Smooth muscle cell (in vitro differentiated cells): ENCODE measurements at regions not wholly inside any gene's neighbourhood (a gene's known extent, or its start where the extent isn't known, plus 50 kb on each side); places are given as distances from the start of the nearest gene placed in this dataset.
A peak's percentile ranks its signal among the peaks of the same experiment; 100 is the strongest.

Experiments
- DNase-seq: peaks from one replicate; lab custom pipeline; 2025; ENCODE audit not compliant: unreplicated experiment; lab: John Stamatoyannopoulos, UW
- H2AFZ ChIP-seq: fragments of 200-600 bp; sonication (generic); 2 replicates; pipeline ENCODE4 v1.6.0; 2016; ENCODE audit warnings: antibody characterized with exemption, low read depth, mild to moderate bottlenecking
- H3F3A ChIP-seq: fragments of 200-600 bp; sonication (generic); 2 replicates; pipeline ENCODE4 v1.6.0; 2017; ENCODE audit warnings: antibody characterized with exemption, low read depth
- H3K27ac ChIP-seq: fragments of 200-600 bp; sonication (generic); 2 replicates; pipeline ENCODE4 v1.5.1; 2016; ENCODE audit warnings: low read depth, mild to moderate bottlenecking
- H3K27me3 ChIP-seq: fragments of 200-600 bp; sonication (generic); 2 replicates; pipeline ENCODE4 v1.6.1; 2016; ENCODE audit warnings: low read depth, mild to moderate bottlenecking
- H3K36me3 ChIP-seq: fragments of 200-600 bp; sonication (generic); 2 replicates; pipeline ENCODE4 v1.5.1; 2016; ENCODE audit warnings: low read depth
- H3K4me1 ChIP-seq: fragments of 200-600 bp; sonication (generic); 2 replicates; pipeline ENCODE4 v1.5.1; 2016; ENCODE audit warnings: low read depth
- H3K4me2 ChIP-seq: fragments of 200-600 bp; sonication (generic); 2 replicates; pipeline ENCODE4 v1.6.0; 2016; ENCODE audit warnings: mild to moderate bottlenecking
- H3K4me3 ChIP-seq: fragments of 200-600 bp; sonication (generic); 2 replicates; pipeline ENCODE4 v1.5.1; 2016; ENCODE audit warnings: mild to moderate bottlenecking
- H3K79me2 ChIP-seq: fragments of 200-600 bp; sonication (generic); 2 replicates; pipeline ENCODE4 v1.6.0; 2016; ENCODE audit warnings: low read depth, mild to moderate bottlenecking
- H3K9ac ChIP-seq: fragments of 200-600 bp; sonication (generic); 2 replicates; pipeline ENCODE4 v1.6.0; 2016; ENCODE audit warnings: low read depth
- H3K9me3 ChIP-seq: fragments of 200-600 bp; sonication (generic); replicated peaks from 2 replicates; pipeline ENCODE4 v1.5.1; 2016; ENCODE audit warnings: low read depth
- H4K20me1 ChIP-seq: fragments of 200-600 bp; sonication (generic); 2 replicates; pipeline ENCODE4 v1.6.0; 2016; ENCODE audit warnings: low read depth
- CTCF ChIP-seq: fragments of 200-600 bp; sonication (generic); IDR thresholded peaks from 2 replicates; pipeline ENCODE4 v1.5.1; 2017; ENCODE audit warnings: borderline replicate concordance, mild to moderate bottlenecking, antibody characterized with exemption; ENCODE audit not compliant: insufficient read depth, poor library complexity, severe bottlenecking
- WGBS: methylation state at CpG from one replicate; pipeline ENCODE4 v1.1.7; 2016; ENCODE audit warnings: low lambda C conversion rate; 5-methylcytosine and 5-hydroxymethylcytosine counted together

DNA sequence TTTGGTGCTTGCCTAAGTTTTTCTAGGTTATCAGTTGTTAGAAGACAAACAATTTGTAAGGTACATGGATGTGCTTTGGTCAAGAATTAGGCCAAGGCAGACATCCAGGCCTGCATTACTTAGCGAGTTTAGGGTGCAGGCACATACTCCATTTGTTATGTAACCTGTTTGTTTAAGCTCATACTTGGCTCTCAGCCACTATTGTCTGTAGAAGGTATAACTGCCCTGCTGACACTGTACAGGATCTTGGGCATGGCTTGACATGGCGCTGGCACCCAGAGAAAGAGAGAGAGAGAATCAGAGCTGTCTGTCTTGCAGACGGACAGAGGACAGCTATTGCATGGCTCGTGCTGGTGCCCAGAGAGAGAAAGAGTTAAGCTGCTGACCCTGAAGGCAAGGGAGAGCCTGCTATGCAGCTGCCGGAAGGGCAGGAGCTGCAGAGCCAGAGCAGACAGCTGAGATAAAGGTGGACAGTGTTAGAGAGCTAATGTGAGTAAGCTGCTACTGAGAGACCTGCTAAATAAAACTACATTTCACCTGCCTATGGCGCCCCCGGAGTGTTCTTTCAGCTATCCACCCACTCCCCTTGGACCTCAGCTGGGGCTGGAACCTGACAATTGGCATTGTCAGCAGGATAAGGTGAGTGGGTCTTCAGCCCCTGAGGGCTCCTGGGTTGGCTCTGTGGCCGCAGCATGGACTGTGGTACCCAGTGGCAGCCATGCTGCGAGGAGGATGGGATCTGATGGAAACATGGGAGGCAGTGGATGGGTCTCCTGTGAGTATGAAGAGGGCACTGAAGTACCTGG, 120.9 kb upstream of the TMEM106B start:
- no peaks in the 10 kb centered on the region for H3K36me3 ChIP-seq
- H3K9me3 ChIP-seq: no peaks in the 10 kb centered on the region
- no peak overlapping the region for H3K9ac ChIP-seq
- 86% methylated on average over 9 of the region's 9 CpGs for WGBS
- H3K79me2 ChIP-seq: no peaks in the 10 kb centered on the region
- H3K4me2 ChIP-seq: no peak overlapping the region
- H3K27me3 ChIP-seq: no peaks in the 10 kb centered on the region
- no peak for TF ChIP-seq CTCF
- no peak for DNase-seq
- no peaks in the 10 kb centered on the region for H3K4me1 ChIP-seq
- H3K27ac ChIP-seq: no peak overlapping the region
- no peak overlapping the region for H3K4me3 ChIP-seq
- H3F3A ChIP-seq: no peaks in the 10 kb centered on the region
- no peak overlapping the region for H2AFZ ChIP-seq
- no peaks in the 10 kb centered on the region for H4K20me1 ChIP-seq

DNA sequence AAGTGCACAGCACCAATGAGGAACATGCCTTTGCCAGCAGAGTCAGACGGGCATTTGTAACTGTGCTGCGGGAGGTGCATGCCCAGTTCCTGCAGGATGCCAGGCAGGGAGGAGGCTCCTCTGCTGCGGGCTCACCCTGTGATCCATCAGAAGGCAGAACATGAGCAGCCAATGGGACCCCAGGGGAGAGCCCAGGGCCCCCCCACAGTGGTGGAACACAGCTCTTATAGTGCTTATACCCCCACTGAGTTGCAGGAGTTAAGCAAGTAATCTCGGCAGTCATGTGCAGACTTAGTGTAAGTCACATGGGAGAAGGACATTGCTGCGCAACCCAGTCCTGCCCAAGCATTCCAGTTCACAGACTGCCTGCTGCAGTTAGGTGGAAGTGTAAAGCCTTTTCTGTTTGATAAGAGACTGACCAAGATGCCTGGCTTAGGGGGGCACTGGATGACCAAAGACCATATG, 120.3 kb upstream of the TMEM106B start:
- DNase-seq: no peak
- WGBS: 81% methylated on average over 5 of the region's 5 CpGs
- H3K4me2 ChIP-seq: no peak overlapping the region

GRCh38 chr7:12091231-12091630, 119.9 kb upstream of the TMEM106B start:
- Histone ChIP-seq H3K4me3 (peak overlapping the region; percentile 19), H2AFZ (peak overlapping the region; percentile 20), H3F3A (no peaks in the 10 kb centered on the region), H3K4me1 (no peaks in the 10 kb centered on the region), H3K4me2 (no peak overlapping the region), H3K27ac (no peak overlapping the region), H3K79me2 (no peaks in the 10 kb centered on the region), H3K9me3 (no peaks in the 10 kb centered on the region), H3K27me3 (no peaks in the 10 kb centered on the region), H3K36me3 (no peaks in the 10 kb centered on the region), H3K9ac (no peak overlapping the region), H4K20me1 (no peaks in the 10 kb centered on the region)
- TF ChIP-seq CTCF: no peak
- no peak for DNase-seq
- WGBS: 82% methylated on average over 4 of the region's 4 CpGs

More for the DNA sequence above, 120.3 kb upstream of the TMEM106B start:
- Histone ChIP-seq H2AFZ (peak overlapping the region; percentile 20), H3K4me1 (no peaks in the 10 kb centered on the region), H3K27ac (no peak overlapping the region), H3K9me3 (no peaks in the 10 kb centered on the region), H3K27me3 (no peaks in the 10 kb centered on the region), H4K20me1 (no peaks in the 10 kb centered on the region), H3K4me3 (peak overlapping the region; percentile 19), H3K36me3 (no peaks in the 10 kb centered on the region), H3K9ac (no peak overlapping the region), H3F3A (no peaks in the 10 kb centered on the region), H3K79me2 (no peaks in the 10 kb centered on the region)
- no peak for TF ChIP-seq CTCF

- Histone ChIP-seq H3K27ac (no peak overlapping the region), H3K9me3 (no peaks in the 10 kb centered on the region), H3K4me2 (no peak overlapping the region), H3K4me3 (no peak overlapping the region), H4K20me1 (no peaks in the 10 kb centered on the region), H3K4me1 (no peaks in the 10 kb centered on the region), H3K79me2 (no peaks in the 10 kb centered on the region), H2AFZ (no peak overlapping the region), H3F3A (no peaks in the 10 kb centered on the region), H3K36me3 (no peaks in the 10 kb centered on the region), H3K9ac (no peak overlapping the region), H3K27me3 (no peaks in the 10 kb centered on the region)
- no peak for DNase-seq
- WGBS: 97% methylated on average over 5 of the region's 5 CpGs
- no peak for TF ChIP-seq CTCF
Measured at GRCh38 chr7:12092499-12093130, 118.5 kb upstream of the TMEM106B start.
